ENCODE measurements at regions not wholly inside any gene's neighbourhood (a gene's known extent, or its start where the extent isn't known, plus 50 kb on each side); places are given as distances from the start of the nearest gene placed in this dataset.

DNA sequence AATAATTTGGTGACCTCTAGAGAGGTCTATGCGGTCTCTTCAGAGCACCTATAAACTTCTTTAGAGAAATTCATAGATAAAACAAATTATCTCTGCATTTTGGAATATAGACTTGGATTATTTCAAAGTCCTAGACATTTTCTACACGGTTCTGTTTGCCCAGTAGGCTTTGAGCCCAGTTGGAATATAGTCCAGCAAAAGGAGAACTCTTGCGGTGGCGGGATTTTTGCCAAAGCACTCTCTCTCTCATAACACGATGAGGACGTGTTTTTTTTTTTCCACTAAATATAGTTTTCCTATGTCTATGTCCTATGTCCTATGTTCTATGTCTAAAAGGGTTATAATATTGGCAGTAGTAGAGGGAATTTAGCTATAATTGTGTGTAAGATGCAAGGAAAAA lies 164.9 kb upstream of the AGR3 start:
- TF ChIP-seq, protein P1, sequence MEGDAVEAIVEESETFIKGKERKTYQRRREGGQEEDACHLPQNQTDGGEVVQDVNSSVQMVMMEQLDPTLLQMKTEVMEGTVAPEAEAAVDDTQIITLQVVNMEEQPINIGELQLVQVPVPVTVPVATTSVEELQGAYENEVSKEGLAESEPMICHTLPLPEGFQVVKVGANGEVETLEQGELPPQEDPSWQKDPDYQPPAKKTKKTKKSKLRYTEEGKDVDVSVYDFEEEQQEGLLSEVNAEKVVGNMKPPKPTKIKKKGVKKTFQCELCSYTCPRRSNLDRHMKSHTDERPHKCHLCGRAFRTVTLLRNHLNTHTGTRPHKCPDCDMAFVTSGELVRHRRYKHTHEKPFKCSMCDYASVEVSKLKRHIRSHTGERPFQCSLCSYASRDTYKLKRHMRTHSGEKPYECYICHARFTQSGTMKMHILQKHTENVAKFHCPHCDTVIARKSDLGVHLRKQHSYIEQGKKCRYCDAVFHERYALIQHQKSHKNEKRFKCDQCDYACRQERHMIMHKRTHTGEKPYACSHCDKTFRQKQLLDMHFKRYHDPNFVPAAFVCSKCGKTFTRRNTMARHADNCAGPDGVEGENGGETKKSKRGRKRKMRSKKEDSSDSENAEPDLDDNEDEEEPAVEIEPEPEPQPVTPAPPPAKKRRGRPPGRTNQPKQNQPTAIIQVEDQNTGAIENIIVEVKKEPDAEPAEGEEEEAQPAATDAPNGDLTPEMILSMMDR (IDR thresholded peaks at IDR 0.05): no peak
- TF ChIP-seq POLR2A (IDR thresholded peaks at IDR 0.05): no peak
